ENCODE measurements at regions not wholly inside any gene's neighbourhood (a gene's known extent, or its start where the extent isn't known, plus 50 kb on each side); places are given as distances from the start of the nearest gene placed in this dataset.

GRCh38 chr1:173427146-173428054 lies 49.7 kb upstream of the PRDX6 start:
- no peak overlapping the region for H3K27ac ChIP-seq (ENCODE audit: low read depth in 2 of 2, low read length in 2 of 2)
- H3K9me3 ChIP-seq (ENCODE audit: control insufficient read depth in 2 of 3, insufficient read depth in 1 of 3, low read length in 3 of 3), result no peaks in the 10 kb centered on the region
- peaks cover 0 to 6% (median 3%) of the 10 kb centered on the region in 3 donors for H3K4me1 ChIP-seq (ENCODE audit: control insufficient read depth in 2 of 3, insufficient read depth in 2 of 3, low read depth in 1 of 3, low read length in 3 of 3)
- intact Hi-C loops (cut with DNase I), result no loop called here
- no peak for FAIRE-seq
- no peak for TF ChIP-seq CTCF (IDR thresholded peaks at IDR 0.05; ENCODE audit: borderline replicate concordance, extremely low read depth, insufficient read depth)
- H3K9ac ChIP-seq (ENCODE audit: low read length in 3 of 3), result no peak overlapping the region
- H3K4me3 ChIP-seq (ENCODE audit: low read length in 3 of 3), result no peak overlapping the region
- no peaks in the 10 kb centered on the region for H3K36me3 ChIP-seq (ENCODE audit: control insufficient read depth in 2 of 3, insufficient read depth in 3 of 3, low read length in 3 of 3)
- DNase-seq, result no peak
- H3K27me3 ChIP-seq (ENCODE audit: control insufficient read depth, insufficient read depth, low read length), result no peaks in the 10 kb centered on the region

Measured in kidney (tissue), 13 donors.